NCI-H1092 treated with DMSO at 0.1 percent for 48 hours (cell line): ENCODE measurements at regions not wholly inside any gene's neighbourhood (a gene's known extent, or its start where the extent isn't known, plus 50 kb on each side); places are given as distances from the start of the nearest gene placed in this dataset.

Experiments
- DNase-seq: peaks from one replicate; lab custom pipeline; 2025; lab: John Stamatoyannopoulos, UW

GRCh38 chr9:118954857-118955256 is 414.4 kb downstream of the BRINP1 start:
- no peak for DNase-seq

- DNase-seq, result no peak
Measured at GRCh38 chr9:118957585-118957984, 411.6 kb downstream of the BRINP1 start.

GRCh38 chr9:118959366-118959765 is 409.9 kb downstream of the BRINP1 start:
- no peak for DNase-seq

GRCh38 chr9:118961857-118962256 is 407.4 kb downstream of the BRINP1 start:
- no peak for DNase-seq

GRCh38 chr9:118962426-118962825 is 406.8 kb downstream of the BRINP1 start:
- DNase-seq, result no peak

GRCh38 chr9:118963674-118964073 is 405.6 kb downstream of the BRINP1 start:
- DNase-seq, result no peak

GRCh38 chr9:118967901-118968300 is 401.3 kb downstream of the BRINP1 start:
- DNase-seq, result no peak

GRCh38 chr9:118975736-118976135 is 393.5 kb downstream of the BRINP1 start:
- no peak for DNase-seq

- no peak for DNase-seq
Measured at GRCh38 chr9:118976160-118976559, 393.1 kb downstream of the BRINP1 start.

- no peak for DNase-seq
Measured at GRCh38 chr9:118984607-118985006, 384.6 kb downstream of the BRINP1 start.

- DNase-seq, result no peak
Measured at GRCh38 chr9:118985851-118986250, 383.4 kb downstream of the BRINP1 start.

GRCh38 chr9:118987167-118987566 is 382.1 kb downstream of the BRINP1 start:
- DNase-seq, result no peak

- DNase-seq, result no peak
Measured at GRCh38 chr9:118990949-118991348, 378.3 kb downstream of the BRINP1 start.

- no peak for DNase-seq
Measured at GRCh38 chr9:118991366-118992285, 377.6 kb downstream of the BRINP1 start.

GRCh38 chr9:118992813-118993794 is 376.1 kb downstream of the BRINP1 start:
- DNase-seq, result no peak

- DNase-seq, result no peak
Measured at GRCh38 chr9:118993965-118994364, 375.3 kb downstream of the BRINP1 start.

- no peak for DNase-seq
Measured at GRCh38 chr9:119002491-119002890, 366.7 kb downstream of the BRINP1 start.

GRCh38 chr9:119003201-119003611 is 366.0 kb downstream of the BRINP1 start:
- DNase-seq, result no peak

- no peak for DNase-seq
Measured at GRCh38 chr9:119003882-119004617, 365.2 kb downstream of the BRINP1 start.

GRCh38 chr9:119004618-119004990 is 364.6 kb downstream of the BRINP1 start:
- DNase-seq, result no peak

- DNase-seq, result no peak
Measured at GRCh38 chr9:119005162-119005561, 364.1 kb downstream of the BRINP1 start.

GRCh38 chr9:119009249-119009648 is 360.0 kb downstream of the BRINP1 start:
- no peak for DNase-seq
